GM10847 (cell line): ENCODE measurements at regions not wholly inside any gene's neighbourhood (a gene's known extent, or its start where the extent isn't known, plus 50 kb on each side); places are given as distances from the start of the nearest gene placed in this dataset.

Experiments
- POLR2A ChIP-seq: IDR thresholded peaks from 2 replicates; pipeline ENCODE4 v1.6.1; 2011; ENCODE audit not compliant: insufficient read length; ENCODE audit errors: extremely low read depth

DNA sequence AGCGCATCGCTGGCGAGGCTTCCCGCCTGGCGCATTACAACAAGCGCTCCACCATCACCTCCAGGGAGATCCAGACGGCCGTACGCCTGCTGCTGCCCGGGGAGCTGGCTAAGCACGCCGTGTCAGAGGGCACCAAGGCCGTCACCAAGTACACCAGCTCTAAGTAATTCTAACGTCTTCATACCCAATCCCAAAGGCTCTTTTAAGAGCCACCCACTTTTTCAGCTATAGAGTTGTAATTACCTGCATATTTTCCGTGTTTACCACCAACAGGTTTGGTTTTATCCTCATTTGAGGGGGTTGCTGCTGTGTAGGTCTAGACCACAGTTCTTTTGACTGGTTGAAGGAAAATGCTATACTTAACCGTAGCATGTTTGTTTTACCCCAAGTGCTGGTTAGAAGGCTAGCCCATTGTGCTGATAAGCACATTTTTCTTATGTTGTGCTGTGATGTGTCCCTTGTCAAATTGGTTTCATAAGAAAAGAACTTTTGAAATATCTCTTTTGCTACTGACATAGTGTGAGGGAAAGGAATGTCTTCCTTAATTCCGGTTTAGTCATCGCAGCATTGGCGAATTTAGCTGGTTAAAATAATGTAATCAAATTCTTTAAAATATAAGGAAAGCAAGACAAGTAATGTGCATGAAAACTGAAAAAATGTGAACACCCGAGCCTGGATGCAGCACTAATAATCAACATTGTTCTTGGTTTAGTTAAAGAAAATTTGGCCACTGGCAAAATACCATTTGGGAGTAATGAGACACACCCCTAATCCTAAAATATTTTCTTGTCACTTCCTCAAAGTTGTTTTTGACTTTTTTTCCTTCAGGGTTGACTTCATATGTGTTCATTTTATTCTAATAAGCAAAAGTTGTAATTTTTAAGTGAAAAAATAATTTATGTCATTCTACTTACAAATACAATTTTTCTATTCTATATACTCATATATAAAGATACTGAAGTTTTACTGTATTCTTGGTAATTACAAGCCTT is 112.8 kb downstream of the HFE start:
- peak; percentile 96 for TF ChIP-seq POLR2A

DNA sequence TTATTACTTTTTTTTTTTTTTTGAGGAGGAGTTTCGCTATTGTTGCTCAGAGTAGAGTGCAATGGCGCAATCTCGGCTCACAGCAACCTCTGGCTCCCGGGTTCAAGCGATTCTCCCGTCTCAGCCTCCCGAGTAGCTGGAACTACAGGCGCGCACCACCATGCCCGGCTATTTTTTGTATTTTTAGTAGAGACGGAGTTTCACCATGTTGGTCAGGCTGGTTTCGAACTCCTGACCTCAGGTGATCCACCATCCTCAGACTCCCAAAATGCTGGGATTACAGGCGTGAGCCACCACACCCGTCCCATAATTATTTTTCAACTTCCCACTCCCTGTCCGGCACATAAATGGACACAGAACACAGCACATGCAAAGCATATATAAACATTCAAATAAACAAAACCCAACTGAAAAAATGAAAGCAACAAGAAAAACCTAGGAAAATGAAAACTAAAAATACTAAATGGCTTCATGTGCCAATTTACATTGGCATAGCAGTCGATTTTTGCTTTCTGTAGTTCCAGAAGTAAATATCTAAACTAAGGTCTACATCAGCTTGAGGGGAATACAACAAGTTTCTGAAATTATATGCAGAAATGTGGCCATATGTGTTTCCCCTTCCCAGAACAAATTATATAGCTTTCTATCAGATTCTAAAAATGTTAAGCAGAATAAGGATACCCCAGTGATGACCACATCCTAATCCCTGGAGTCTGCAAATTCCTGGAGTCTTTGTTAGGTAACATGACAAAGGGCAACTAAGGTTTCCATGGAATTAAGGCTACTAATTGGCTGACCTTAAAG is 113.9 kb downstream of the HFE start:
- TF ChIP-seq POLR2A, result no peak

DNA sequence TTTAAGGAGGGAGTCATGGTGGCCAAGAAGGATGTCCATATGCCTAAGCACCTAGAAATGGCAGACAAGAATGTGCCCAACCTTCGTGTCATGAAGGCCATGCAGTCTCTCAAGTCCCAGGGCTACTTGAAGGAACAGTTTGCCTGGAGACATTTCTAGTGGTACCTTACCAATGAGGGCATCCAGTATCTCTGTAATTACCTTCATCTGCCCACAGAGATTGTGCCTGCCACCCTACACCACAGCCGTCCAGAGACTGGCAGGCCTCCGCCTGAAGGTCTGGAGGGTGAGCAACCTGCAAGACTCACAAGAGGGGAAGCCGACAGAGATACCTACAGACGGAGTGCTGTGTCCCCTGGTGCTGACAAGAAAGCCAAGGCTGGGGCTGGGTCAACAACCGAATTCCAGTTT is 115.0 kb downstream of the HFE start:
- TF ChIP-seq POLR2A, result no peak

DNA sequence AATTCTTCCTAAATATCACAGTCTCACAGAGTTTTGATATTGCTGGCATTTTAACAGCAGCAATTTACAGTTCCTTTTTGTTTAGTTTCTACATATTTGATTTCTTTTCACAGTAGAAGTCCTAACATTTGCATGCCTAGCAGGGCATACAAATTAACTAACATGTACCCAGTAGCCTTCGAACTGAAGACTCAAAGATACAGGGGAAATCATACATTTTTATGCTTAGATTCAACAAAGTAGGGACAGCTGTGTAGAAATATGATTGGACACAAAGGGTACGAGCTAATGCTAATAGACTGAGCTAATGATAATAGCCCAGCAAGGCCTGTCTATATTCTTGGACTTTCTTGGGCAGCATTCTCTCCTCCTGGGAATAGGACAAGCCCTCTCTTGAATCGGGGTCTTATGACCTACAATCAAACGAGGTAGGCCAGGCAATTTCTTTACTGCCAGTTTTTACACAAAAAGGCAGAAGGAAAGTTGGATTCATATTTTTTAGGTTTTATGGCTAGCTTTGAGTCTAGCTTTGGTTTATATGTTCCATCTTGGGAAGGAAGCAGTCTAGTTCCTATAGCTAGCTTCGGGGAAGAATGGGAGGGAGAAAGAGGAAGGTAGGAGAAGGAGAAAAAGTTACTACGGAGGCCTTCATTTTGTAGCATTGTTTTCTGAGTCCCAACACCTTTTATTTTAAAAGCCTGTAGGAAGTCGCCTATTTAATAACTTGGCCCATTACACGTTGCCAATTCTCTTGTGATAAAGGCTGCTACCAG is 115.8 kb downstream of the HFE start:
- TF ChIP-seq POLR2A, result no peak

DNA sequence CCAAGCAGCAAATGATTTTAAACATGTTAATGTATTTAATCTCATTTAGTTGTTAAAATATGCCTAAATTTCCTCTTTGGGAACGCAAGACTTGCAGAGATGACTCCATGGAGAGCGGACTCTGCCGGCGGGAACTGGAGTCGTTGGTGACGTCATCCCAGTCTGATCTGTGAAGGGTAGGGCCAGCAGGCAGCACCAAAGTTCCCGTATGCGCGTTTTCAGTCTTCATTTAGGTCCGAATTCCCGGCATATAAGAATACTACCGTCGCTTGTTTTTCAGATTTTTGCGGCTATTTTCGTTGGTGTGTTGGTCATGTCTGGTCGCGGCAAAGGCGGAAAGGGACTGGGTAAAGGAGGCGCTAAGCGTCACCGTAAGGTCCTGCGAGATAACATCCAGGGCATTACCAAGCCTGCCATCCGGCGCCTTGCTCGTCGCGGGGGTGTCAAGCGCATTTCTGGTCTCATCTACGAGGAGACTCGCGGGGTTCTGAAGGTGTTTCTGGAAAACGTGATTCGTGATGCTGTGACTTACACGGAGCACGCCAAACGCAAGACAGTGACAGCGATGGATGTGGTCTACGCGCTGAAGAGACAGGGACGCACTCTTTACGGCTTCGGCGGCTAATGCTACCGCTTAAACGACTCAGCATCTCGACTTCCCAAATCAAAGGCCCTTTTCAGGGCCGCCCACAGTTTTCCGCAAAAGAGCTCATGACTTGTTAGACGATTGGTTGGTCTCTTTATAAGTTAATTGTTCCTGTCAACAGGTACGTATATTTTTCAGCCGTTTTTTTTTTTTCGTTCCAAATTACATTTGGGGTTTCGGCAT is 117.3 kb downstream of the HFE start:
- TF ChIP-seq POLR2A, result peak; percentile 99

DNA sequence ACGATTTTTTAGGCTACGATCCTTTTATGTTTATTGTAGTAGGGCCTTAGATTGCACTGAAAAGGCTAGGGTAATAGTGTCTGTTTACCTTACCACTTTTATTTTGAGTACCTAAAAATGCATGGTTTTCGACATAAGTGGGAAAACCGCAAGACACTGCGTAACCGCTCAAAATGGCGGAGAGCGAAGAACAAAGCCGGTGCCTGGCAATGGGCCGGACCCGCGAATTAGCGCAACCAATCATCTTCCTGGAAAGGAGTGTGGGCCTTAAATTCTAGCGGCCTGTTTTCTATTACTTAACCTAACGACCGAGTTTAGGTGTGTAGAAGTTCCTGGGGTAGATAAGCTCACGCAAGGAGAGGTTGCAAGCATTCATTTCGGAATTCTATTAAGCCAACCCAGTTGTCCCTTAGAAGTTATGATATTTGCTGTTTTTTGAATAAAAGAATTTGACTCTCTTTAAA is 118.0 kb downstream of the HFE start:
- TF ChIP-seq POLR2A, result peak; percentile 48

DNA sequence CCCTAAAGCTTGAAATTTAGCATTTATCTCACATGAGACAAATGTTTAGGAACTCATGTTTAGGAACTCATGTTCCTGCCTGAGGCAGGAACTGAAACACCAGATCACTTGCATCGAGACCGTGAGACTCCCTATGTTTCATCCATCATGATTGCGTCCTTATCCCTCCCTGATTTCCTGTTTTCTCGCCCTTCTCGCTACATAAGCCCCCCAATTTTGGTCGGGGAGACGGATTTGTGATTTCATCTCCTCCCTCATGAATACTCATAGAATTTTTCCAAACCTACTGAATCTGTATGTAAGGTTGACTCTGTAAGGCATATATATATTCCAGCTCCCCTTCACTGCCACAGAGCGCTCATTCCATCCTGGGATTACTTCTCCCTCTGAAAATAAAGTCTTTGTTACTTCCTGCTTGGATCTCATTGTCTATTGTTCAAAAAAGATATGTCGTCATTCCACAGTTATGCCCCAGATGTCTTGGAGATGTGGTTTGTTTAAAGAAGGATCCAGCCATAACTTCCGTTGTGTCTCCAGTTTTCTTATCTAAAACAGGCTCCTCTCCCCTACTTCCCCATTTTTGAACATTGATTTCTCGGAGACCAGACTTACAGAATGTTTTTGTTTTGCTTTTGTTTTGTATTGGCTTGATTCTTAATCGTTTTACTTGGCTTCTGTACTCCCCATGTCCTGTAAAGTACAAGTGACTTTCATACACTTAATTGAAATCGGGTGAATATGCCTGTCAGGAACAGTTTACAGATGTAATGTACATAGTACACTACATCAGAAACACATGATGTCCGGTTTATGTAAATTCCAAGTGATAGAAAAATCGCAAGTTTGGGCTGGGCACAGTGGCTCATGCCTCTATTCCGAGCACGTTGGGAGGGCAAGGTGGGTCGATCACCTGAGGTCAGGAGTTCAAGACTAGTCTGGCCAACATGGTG is 118.7 kb downstream of the HFE start:
- TF ChIP-seq POLR2A, result peak; percentile 25

DNA sequence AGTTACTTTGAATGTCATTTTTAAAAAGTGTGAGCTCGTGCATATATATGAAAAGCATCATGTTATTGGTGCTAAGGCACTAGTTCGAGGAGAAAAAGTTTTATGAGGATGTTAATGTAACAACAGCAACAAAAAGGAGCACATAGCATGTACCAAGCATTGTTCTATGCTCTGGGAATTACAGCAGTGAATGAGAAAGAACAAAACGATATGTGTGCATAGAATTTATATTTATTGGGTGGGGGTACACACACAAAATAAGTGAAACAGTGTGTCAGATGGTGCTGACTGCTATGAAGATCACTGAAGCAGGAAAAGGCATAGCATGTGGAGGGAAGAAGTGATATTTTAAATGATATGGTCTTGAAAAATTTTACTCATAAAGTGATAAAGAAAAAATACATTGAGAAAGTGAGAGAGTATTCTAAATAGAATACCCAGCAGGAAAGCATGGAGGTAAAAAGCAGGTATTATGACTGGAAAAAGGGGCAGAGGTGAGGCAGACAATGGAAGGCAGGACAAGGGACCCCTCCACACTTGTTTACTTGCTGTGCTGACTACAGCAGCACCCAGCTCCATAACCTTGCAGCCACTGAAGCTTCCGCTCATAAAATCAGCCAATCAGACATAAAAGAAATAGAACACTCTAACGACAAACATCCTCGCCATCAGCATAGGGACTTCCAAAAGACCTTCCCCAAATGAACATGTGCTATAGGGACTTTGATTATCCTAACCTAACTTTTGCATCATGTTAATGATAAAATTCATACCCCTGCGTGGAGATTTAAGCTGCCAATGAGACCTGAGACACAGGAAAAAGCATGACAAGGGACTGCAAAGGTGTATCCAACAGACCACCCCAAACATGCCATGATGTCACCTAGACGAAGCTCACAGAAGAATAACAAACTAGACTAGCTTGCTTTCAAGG is 119.9 kb downstream of the HFE start:
- TF ChIP-seq POLR2A, result no peak

DNA sequence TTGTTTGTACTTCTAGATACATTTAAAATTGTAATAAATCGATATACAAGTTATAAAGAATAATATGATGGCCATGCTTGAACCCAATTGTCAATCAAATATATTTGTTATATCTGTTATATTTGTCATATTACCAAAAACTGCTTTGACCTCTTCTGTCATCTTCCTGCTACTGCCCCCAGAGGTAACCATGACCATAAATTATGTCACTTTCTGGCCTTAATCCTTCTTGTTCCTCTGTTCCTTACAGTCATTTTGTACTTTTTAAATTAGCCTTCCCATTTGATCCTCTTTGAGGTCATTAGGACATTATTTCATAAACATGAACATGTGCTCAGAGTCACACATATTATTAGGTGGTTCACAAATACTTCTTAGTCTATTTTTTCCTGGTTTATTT is 124.7 kb downstream of the HFE start:
- TF ChIP-seq POLR2A, result no peak

DNA sequence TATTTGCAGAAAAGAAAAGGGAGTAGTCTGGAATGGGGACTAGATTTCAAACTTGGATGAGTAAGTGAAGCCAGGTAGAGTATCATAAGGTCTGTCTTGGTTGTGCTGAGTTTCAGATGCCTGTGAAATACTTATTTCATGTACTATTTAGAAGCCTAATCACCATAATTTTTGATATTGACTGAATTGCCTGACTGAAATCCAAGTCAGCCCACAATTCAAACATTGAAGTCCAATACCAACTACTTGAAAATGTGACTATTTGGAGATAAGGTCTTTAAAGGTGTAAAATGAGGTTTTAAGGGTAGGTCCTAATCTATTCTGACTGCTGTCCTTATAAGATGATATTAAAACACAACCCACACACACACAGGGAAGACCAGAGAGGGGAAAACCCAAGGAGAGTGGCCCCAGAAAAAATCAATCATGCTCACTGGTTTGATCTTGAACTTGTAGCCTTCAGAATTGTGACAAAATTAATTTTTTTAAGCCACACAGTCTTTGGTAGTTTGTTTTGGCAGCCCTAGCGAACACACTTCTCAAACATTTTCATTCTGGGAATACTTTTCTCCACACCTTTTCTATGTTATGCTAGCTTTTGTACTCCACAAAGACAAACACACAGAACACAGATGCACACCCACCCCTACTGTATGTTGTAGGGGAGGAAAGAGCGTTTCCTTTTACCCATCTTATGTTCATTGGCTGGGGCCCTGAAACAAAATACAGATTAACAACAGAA is 126.3 kb downstream of the HFE start:
- no peak for TF ChIP-seq POLR2A

DNA sequence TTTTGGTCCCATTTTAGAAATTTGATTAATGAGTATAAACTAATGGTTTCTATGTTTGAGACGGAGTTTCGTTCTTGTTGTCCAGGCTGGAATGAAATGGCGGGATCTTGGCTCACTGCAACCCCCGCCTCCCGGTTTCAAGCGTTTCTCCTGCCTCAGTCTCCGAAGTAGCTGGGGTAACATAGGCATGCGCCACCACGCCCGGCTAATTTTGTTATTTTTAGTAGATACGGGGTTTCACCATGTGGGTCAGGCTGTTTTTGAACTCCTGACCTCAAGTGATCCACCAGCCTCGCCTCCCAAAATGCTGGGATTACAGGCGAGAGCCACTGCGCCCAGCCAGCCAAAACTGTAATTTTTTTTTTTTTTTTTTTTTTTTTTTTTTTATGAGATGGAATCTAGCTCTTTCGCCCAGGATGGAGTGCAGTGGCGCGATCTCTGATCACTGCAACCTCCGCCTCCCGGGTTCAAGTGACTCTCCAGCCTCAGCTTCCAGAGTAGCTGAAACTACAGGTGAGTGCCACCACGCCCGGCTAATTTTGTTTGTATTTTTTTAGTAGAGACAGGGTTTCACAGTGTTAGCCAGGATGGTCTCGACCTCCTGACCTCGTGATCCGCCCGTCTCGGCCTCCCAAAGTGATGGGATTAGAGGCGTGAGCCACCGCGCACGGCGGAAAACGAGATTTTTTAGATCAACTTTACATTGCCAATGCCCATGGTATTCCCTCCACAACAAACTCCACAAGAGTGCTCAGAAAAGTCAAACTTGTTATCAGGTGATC is 127.8 kb downstream of the HFE start:
- no peak for TF ChIP-seq POLR2A
